ENCODE measurements at regions not wholly inside any gene's neighbourhood (a gene's known extent, or its start where the extent isn't known, plus 50 kb on each side); places are given as distances from the start of the nearest gene placed in this dataset.
"Not testable (repeated sequence)": the region's sequence is repeated elsewhere in the genome, so short reads cannot be mapped to it uniquely, and the experiment has no call there.

DNA sequence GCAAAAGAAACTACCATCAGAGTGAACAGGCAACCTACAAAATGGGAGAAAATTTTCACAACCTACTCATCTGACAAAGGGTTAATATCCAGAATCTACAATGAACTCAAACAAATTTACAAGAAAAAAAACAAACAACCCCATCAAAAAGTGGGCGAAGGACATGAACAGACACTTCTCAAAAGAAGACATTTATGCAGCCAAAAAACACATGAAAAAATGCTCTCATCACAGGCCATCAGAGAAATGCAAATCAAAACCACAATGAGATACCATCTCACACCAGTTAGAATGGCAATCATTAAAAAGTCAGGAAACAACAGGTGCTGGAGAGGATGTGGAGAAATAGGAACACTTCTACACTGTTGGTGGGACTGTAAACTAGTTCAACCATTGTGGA lies 170.1 kb downstream of the MEX3B start:
- not testable (repeated sequence) for DNase-seq (ENCODE audit: low read depth in 2 of 3, low spot score in 2 of 3)

DNA sequence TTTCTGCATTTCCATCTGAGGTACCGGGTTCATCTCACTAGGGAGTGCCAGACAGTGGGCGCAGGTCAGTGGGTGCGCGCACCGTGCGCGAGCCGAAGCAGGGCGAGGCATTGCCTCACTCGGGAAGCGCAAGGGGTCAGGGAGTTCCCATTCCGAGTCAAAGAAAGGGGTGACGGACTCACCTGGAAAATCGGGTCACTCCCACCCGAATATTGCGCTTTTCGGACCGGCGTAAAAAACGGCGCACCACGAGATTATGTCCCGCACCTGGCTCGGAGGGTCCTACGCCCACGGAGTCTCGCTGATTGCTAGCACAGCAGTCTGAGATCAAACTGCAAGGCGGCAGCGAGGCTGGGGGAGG lies 175.1 kb downstream of the MEX3B start:
- not testable (repeated sequence) for DNase-seq (ENCODE audit: low read depth in 2 of 3, low spot score in 2 of 3)

DNA sequence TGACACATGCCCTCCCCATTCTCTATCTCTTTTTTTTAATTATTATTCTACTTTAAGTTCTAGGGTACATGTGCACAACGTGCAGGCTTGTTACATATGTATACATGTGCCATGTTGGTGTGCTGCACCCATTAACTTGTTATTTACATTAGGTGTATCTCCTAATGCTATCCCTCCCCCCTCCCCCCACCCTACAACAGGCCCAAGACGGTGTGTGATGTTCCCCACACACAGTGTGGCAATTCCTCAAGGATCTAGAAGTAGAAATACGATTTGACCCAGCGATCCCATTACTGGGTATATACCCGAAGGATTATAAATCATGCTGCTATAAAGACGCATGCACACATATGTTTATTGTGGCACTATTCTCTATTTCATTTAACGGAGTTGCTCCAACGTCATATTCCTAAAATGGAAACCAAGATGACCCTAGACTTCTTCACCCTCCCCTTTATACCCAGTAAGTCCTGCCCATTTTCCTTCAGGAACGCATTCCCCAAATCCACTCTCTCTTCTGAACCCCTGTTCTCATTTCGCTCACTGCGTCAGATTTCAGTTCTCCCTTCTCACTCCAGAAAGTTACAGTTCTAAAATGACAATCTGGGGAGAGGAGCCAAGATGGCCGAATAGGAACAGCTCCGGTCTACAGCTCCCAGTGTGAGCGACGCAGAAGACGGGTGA lies 175.6 kb downstream of the MEX3B start:
- DNase-seq (ENCODE audit: low read depth in 2 of 3, low spot score in 2 of 3) = not testable (repeated sequence)

DNA sequence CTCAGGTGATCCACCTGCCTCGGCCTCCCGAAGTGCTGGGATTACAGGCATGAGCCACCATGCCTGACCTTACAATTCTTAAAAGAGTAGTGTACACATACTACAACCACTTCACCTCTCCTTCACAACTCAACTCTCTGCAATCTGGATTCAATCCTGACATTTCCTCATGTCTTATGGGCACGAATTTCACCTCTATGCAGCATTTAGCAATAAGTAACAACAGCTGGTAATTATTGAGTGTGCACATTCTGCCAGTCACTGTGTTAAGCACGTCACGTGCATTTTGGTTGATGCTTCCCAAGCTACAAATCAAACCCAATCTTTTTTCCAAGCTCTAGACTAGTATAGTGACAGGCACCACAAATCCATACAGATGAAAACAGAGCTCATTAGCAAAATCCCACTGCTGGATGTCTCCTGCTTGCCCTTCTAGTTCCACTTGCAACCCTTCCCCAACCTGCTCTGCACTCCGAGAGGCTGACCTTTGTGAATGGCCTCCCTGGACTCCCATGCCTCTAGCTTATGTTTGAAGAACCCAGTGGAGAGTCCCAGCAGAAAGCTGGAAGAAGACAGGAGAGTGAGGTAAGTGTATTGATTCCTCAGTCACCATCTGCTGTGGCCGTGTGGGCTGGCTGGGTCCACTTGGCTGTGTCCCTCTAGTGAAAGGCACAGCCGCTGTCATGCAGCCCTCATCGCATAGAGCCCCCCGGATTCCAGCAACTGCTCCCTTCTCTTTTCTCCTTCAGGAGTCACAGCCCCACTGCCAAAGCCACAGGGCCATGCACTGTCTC lies 176.5 kb downstream of the MEX3B start:
- no peak for DNase-seq (ENCODE audit: low read depth in 2 of 3, low spot score in 2 of 3)

DNA sequence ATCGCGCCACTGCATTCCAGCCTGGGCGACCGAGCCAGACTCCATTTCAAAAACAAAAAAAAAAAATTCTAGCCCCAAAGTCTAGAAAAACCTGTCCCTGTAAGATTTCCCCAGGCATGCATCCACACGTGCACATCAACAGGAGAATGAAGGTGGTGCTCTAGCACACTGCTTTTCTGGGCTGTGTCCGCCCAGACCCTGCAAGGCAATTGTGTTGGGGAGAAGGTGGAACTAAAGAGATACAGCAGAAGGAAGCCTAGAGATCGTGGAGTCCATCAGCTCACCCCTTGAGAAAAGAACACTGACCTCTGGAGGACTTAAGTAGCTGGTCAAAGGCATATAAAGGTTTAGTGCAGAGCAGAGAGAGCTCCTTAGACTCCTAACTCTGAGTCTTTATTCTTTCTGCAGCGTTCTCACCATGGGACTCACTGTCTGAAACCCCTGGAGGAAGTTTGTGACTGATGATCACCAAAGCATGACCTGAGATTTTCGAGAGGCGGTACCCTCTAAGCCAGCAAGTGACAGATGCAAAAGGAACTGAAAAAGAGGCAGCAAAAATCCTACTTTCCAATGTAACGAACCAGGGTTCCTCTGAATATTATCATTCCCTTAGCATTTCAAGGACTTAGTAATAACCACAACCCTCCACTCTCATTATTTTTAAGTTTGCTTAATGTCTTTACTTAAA lies 179.8 kb downstream of the MEX3B start:
- no peak for DNase-seq (ENCODE audit: low read depth in 2 of 3, low spot score in 2 of 3)

DNA sequence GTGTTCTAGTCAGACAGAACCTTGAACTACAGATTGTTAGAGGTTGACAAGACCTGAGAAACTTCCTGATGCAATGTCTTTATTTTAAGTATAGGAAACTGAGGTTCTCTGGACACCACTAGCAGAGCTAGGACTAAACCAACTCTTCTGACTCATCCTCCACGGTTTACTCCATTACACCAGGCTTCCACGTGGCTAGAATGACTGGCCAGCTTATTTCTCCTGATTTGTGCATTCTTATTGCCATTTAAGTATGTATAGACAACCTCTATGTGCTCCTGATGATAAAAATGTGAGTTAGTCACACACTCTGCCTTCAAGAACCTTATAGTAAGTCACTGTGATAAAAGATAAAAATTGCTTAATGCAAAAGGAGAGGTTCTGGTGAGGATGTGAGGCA lies 182.7 kb downstream of the MEX3B start:
- no peak for DNase-seq (ENCODE audit: low read depth in 2 of 3, low spot score in 2 of 3)

DNA sequence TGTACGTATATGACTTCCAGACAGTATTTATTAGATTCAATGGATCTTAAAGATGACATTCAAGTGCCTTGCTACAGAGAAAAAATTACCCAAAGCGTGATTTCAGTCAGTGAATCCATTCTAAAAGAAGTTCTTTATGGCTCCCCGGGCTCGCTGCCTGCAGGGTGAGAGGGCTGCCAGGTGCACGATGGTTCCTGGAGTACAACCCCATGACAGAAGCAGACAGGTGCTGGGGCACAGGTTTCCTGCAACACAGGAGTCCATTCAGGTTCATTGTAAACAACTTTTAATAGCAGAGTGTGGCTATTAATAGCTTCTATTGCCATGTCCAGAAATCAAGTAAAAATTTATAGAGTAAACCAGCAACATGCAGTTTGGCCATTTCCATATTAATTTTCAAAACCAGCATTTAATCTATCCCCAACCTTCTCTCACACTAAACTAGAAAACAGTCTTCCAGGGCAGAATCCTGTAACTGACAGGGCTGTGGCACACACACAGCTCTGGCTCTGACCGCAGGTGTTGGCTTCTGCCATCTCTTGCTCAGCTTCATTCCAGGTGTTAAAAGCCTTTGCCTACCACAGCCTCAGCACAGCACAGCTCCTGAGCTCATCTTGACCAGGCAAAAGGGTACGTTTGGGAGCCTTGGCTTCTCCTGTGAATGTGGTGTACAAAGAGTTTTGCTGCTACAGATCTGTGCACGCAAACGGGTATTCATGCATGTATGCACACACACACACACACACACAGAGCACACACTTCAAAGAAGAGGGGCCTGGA lies 185.9 kb downstream of the MEX3B start:
- no peak for DNase-seq (ENCODE audit: low read depth in 2 of 3, low spot score in 2 of 3)

DNA sequence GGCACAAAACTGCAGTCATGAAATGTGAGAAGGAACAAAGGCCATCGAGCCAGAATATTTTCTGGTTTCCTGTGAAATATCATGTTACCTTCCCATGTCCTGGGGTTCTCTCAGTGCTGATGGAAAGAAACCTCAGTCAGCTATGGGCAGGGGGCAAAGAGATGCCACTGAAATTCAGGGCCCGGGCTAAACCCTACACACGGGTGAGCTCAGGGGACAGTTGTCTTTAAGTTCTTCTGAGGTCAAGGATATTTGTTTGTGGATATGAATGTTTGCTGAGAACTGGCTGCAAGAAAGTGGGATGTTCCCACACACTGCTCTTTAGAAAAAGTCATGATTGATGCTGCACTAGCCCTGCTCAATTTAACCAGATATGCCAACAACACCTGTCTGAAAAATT lies 187.2 kb downstream of the MEX3B start:
- DNase-seq (ENCODE audit: low read depth in 2 of 3, low spot score in 2 of 3) = no peak

DNA sequence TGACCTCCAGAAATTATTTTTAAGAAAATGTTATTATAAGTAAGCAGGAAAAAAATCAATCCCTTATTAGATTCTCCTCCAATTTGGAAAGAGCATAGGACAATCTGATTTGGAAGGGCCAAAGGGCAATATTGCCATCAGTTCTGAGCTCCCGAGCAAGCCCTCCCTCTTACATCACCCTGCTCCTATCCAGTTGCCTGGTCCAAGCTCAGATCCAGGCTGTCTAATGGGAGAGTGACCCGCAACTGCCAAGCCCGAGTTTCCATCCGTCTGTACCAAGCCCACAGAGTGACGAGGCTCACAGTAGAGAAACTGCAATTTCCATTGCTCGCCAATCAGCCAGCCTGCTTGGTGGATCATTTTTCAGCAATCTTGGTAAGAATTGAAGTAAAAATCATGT lies 187.7 kb downstream of the MEX3B start:
- DNase-seq (ENCODE audit: low read depth in 2 of 3, low spot score in 2 of 3) = no peak

DNA sequence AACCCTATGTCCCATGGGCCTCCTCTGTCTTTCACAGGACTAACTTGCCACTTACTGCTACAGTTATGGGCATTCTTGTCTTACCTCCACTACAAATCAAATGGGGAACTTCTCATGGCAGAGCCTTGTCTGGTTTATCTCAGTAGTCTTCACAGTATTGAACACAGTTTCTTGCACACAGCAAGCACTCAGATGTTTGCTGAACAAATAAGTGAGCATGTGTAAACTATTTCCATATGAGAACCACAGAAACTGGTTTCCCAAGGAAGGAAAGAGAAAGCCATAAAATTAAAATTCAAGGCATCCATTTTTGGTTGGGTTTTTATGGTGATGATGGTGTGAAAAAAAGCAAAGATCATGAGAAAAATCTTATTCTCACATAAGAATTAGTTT lies 189.2 kb downstream of the MEX3B start:
- DNase-seq (ENCODE audit: low read depth in 2 of 3, low spot score in 2 of 3) = no peak

DNA sequence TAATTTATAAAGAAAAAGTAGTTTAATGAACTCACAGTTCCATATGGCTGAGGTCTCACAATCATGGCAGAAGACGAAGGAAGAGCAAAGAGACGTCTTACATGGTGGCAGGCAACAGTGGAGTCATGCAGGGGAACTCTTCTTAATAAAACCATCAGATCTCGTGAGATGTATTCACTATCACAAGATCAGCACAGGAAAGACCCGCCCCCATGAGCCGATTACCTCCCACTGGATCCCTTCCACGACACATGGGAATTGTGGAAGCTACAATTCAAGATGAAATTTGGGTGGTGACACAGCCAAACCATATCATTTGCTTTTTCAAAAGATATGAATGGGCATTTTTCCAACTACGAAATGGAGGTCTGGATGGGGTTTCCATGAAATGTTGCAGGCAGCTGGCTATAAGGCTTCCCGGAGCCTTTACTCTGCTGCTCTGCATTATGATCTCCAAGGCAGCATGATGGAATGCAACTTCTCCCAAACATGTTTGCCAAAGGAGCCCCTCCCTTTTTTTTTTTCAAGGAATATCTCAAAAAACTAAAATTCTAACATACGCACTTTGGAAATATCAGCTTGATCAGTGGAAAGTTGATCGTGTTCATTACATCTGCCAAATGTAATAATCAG lies 189.7 kb downstream of the MEX3B start:
- DNase-seq (ENCODE audit: low read depth in 2 of 3, low spot score in 2 of 3) = no peak

DNA sequence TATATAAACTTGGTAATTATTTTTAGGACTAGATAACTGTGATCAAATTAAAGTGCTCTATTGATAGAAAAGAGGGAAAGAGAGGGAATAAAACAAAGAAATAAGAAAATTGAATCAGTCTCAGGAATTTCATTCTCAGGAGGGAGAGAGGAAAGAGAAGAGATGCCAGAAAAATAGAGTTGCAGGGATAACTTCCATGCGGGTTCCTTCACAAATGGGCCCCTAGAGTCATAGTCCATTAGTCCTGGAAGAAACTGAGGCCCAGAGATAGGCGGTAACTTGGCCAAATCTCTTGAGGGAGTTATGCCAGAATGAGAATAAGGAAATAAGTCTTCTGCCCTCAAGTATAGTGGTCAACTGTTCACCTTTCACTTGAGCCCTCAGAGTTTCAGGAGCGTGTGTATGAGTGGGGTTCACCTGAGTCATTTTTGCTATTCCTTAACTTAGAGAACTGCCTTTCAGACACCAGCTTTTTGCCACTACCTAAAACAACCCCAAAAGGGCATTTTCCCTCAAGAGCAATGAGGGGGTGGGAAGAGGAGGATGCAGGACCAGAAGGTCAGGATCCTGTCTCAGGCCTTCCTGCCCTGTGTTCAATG lies 192.6 kb downstream of the MEX3B start:
- DNase-seq (ENCODE audit: low read depth in 2 of 3, low spot score in 2 of 3) = no peak

DNA sequence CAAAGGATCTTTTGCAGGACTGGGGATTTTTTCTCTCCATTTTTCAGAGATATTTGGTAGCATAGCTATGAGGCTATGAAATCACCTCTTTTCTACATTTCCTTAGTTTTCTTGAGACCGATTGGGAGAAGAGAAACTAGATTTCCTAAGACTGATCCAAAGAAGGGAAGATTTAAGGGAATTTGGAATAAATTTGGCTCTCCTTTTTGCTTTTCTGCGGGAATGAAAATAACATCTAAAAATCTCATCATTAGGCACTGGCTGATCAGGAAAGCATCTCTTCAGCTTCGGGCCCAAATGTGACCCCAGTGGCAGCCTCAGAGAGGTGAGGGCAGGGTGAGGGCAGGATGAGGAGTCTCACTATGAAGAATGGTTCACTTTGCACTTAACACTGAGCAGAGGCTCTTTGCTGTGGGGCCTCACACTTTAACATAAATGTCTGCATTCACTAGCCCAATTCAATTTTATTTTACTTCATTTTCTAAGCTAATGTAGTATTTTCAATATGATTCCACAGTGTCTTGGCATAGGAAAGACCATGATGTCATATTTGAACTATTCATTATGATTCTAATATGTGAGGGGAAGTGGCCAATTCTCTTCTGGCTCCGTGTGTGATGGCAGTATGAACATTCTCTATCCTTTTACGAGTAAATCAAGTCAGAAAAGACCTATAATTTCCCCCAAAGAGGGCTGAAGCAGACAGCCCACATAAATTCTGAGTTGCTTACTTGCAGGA lies 193.2 kb downstream of the MEX3B start:
- DNase-seq (ENCODE audit: low read depth in 2 of 3, low spot score in 2 of 3) = no peak

DNA sequence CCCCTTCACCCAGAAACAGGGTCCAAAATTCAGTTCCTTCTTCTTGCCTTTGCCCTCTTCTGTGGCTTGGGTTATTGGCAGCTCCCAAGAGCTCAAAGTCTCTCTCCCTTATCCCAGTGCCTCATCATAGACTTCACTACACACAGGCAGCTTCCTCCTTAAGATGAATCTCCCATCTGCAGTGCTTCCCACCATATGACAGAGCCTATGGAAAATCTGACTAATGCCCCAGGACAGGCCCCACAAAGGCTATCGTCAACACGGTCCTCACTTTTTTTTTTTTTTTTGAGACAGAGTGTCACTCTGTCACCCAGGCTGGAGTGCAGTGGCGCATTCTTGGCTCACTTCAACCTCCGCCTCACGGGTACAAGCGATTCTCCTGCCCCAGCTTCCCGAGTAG lies 194.1 kb downstream of the MEX3B start:
- DNase-seq (ENCODE audit: low read depth in 2 of 3, low spot score in 2 of 3) = no peak

DNA sequence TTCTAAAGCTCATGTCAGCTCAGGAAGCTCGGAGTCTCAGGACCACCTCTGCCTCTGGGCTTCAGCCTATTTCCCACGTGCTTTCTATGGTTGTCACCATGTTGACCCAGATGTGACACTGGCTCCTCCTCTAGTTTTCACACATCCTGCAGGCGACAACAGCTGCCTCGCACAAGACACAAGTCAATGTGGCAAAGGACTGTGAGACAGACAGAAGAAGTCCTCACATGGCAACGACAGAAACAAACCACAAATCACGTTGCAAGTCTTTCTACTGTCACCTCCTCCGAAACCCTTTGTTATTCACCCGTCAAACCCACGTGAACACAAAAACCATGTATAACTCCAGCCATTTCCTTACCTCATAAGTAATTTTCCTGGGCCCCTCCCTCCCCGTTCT lies 194.5 kb downstream of the MEX3B start:
- no peak for DNase-seq (ENCODE audit: low read depth in 2 of 3, low spot score in 2 of 3)

DNA sequence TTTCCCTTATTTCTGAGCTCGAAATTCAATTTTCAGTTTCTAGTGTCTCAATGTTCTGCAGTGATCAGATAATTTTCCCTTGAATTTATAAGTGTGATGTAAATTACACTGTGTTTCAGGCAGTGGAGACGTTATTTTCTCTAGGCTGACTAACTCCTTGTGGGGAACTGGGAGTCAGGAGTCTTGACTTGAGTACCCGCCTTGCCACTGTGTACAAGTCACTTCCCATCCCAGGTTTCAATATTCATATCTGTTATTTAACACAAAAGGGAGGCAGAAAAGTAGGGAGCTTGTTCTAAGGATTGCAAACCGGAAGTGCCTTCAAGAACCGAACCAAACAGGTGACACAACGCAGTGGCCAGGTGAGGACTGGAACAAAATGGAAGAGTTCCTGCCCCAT lies 196.5 kb downstream of the MEX3B start:
- no peak for DNase-seq (ENCODE audit: low read depth in 2 of 3, low spot score in 2 of 3)

DNA sequence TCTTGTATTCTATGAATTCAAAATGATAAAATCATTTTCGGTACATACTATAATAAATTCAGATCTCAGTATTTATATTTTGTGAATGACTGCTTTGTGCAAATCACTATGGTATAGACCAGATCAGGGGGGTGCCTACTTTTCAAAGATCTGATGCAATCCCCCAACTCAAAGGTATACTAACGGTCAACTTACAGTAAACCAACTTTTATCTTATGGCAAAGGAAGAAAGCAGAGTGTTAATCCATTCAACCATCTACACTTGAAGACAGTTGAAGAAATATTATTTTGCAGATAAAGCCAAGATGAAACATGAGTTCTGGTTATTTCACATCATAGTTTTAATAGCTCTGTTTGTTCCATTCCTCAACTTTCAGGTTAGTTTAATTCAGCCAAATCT lies 197.1 kb downstream of the MEX3B start:
- DNase-seq (ENCODE audit: low read depth in 2 of 3, low spot score in 2 of 3) = no peak

DNA sequence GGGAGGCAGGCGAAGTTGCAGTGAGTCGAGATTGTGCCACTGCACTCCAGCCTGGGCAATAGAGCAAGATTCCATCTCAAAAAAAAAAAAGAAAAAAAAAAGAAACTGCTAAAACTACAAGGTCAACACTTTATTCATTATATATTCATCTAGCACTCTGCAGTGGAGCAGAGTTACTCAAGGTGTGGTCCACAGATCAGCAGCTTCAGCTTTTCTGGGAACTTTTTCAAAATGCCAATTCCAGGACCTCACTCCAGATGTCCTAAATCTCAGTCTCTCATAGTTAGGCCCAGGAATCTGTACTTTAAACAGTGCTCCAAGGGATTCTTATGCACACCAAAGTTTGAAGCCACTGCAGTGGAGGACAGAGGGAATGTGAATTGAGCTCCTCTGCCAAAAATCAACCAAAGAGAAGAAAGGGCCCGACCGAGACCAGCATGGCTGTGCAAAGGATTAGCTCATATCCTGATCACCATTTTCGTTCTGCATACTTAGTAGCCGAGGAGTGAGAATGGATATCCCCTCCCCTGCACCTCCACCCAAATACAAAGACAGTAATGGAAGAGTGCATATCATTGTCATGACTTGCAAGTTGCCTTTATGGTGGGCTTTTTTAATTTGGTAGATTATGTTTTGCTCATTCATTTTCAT lies 201.9 kb downstream of the MEX3B start:
- no peak for DNase-seq (ENCODE audit: low read depth in 2 of 3, low spot score in 2 of 3)

DNA sequence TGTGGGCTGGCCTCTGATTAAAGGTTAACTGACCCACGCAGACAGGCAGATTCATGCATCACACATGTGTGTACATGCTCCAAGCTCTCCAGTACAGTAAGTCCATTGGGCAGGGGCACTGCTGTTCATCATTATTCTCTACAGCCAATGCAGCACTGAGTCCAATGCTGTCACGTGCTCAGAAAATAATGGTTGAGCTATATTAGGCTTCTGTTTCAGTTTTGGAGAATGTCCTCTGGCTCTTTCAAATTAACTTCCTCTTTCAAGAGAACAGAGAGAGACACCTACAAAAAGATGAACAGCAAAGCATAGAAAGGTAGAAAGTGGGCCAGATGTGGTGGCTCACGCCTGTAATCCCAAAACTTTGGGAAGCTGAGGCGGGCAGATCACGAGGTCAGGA lies 202.6 kb downstream of the MEX3B start:
- DNase-seq (ENCODE audit: low read depth in 2 of 3, low spot score in 2 of 3) = no peak

All from hematopoietic multipotent progenitor cell (in vitro differentiated cells).